Bronchial epithelial cell (primary cell): ENCODE measurements at regions not wholly inside any gene's neighbourhood (a gene's known extent, or its start where the extent isn't known, plus 50 kb on each side); places are given as distances from the start of the nearest gene placed in this dataset.
"Not testable (repeated sequence)": the region's sequence is repeated elsewhere in the genome, so short reads cannot be mapped to it uniquely, and the experiment has no call there.

ENCODE experiments used
- DNase-seq: peaks from one replicate; pipeline ENCODE4 v3.0.0-alpha.2; 2010; ENCODE audit warnings: low read depth
- FAIRE-seq: peaks from 2 replicates; lab custom pipeline; 2011; peaks lifted over from hg19 to GRCh38; lab: Jason Lieb, UNC
- H3K27me3 ChIP-seq: 2 replicates; pipeline ENCODE4 v1.5.1; 2011; ENCODE audit warnings: low read length; ENCODE audit not compliant: control insufficient read depth, insufficient read depth
- H3K36me3 ChIP-seq: 2 replicates; pipeline ENCODE4 v1.5.1; 2011; ENCODE audit warnings: low read length; ENCODE audit not compliant: control insufficient read depth, insufficient read depth
- H3K4me3 ChIP-seq: 2 replicates; pipeline ENCODE4 v1.5.1; 2011; ENCODE audit warnings: mild to moderate bottlenecking, low read depth, low read length, control low read depth
- TF ChIP-seq, protein P1 (sequence below): IDR thresholded peaks from 2 replicates; pipeline ENCODE4 v1.5.1; 2011; ENCODE audit warnings: mild to moderate bottlenecking, moderate library complexity, low read length, control low read depth, inconsistent platforms; ENCODE audit not compliant: insufficient read depth, severe bottlenecking

DNA sequence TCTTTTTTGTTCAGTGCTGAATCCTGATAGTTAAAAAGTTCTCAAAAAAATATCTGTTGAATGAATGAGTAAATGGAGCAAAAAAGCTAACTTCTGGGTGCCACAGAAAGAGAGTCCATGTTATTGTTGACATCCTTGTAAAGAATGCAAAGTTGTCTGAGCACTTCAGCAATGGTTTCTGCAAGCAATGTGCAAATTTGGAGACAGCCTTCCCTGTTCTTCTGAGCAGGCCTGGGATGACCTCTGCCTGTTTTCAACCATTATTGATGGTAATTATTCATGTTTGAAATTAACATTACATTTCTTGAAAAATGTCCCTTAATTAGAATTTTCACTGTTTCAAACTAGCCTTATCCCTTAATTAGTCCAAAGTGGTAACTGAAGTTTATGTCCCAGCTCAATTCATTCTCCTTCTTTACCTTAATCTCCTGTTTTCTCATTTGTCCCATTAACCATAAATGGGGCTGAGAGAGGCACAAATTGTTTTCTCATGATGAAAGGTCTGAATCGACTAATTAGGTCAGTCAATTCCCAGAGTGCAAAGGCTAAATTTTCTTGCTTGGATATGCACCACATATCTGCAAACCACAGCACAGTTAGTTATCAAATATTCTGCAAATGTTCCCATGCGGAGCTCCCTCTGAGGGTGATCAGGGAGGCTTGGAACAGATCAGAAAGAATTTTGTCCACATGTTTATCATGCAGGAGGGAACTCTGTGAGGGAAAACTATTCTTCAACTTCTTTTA, 139.4 kb upstream of the KRR1 start:
- DNase-seq = no peak
- no peaks in the 10 kb centered on the region for H3K36me3 ChIP-seq
- no peaks in the 10 kb centered on the region for H3K27me3 ChIP-seq
- FAIRE-seq = no peak
- H3K4me3 ChIP-seq = no peak overlapping the region
- TF ChIP-seq, protein P1, sequence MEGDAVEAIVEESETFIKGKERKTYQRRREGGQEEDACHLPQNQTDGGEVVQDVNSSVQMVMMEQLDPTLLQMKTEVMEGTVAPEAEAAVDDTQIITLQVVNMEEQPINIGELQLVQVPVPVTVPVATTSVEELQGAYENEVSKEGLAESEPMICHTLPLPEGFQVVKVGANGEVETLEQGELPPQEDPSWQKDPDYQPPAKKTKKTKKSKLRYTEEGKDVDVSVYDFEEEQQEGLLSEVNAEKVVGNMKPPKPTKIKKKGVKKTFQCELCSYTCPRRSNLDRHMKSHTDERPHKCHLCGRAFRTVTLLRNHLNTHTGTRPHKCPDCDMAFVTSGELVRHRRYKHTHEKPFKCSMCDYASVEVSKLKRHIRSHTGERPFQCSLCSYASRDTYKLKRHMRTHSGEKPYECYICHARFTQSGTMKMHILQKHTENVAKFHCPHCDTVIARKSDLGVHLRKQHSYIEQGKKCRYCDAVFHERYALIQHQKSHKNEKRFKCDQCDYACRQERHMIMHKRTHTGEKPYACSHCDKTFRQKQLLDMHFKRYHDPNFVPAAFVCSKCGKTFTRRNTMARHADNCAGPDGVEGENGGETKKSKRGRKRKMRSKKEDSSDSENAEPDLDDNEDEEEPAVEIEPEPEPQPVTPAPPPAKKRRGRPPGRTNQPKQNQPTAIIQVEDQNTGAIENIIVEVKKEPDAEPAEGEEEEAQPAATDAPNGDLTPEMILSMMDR = no peak

DNA sequence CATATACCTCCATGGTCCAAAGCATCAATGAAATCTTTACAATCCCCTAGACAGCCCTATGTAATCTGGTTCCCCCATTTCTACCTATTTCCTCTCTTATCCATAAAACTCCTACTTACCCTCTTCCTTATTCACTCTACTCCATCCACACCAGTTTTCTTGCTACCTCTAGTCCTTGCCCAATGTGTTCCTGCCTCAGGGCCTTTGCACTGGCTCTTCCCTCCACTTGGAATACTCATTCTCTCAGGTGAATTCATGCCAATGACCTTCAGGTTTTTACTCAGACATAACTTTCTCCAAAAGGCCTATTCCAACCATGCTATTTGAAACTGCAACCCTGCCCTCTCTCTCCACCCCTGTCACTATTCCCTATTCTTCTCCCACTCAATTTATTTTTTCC, 138.7 kb upstream of the KRR1 start:
- TF ChIP-seq, protein P1 = no peak
- DNase-seq (no peak), FAIRE-seq (no peak)
- H3K4me3 ChIP-seq = no peak overlapping the region
- H3K27me3 ChIP-seq = no peaks in the 10 kb centered on the region
- no peaks in the 10 kb centered on the region for H3K36me3 ChIP-seq

DNA sequence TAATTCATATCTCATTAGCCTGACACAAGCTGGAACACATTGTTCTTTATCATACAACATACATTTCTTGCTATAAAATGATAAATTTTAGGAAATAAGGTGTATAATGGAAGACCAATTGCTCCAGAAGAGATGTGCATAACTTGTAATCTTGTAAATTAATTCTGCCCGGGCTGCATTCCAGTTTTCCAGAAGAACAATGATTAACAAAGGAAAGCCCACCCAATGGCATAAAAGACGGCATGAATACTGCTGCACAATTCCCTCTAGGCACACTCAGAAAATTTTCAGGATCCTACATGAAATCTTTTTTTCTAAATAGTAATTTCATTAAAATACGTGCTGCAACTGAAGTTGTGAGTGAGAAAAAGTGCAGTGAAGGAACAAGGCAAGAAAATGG, 137.4 kb upstream of the KRR1 start:
- Histone ChIP-seq H3K27me3 (no peaks in the 10 kb centered on the region), H3K4me3 (no peak overlapping the region), H3K36me3 (no peaks in the 10 kb centered on the region)
- TF ChIP-seq, protein P1 = no peak
- DNase-seq (no peak), FAIRE-seq (no peak)

DNA sequence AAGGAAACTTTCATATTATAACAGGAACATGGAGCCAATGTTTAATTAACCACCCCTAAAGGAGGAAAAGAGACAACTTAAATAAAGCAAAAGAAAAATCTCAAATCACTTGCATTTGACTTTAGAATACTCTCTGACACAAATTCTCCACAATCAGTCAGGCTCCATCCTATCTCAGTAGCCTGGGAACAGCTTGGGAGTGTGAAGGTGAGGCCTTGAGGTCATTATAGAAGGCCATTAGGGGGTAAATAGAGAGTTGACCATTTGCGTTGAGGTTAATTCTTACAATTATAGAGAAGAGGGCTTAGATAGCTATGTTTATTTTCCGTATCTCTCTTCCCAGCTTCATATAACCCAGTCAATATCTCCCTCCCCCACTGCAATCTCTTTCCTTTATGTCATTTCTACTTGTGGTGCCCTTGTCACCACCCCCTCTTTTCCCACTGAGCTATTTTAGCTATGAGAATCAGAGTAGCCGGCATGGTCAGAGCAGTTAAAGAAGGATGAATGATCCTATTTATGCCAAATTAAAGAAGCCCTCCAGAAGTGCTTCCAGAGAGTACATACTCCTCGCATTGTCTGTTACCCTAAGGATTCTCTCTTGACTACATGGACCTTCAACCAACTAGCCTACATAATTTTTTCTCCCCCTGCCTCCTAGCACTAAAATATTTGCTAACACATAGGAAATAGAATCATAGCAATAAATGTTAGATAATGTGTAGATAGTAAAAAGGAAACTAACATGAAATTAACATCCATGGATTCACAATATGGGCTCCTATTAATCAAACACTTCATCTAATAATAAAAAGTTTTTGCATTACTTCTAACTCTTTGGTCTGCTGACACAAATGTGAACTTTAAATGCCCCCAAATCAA, 135.2 kb upstream of the KRR1 start:
- TF ChIP-seq, protein P1 = no peak
- no peaks in the 10 kb centered on the region for H3K36me3 ChIP-seq
- FAIRE-seq (no peak), DNase-seq (no peak)
- H3K27me3 ChIP-seq = no peaks in the 10 kb centered on the region
- no peak overlapping the region for H3K4me3 ChIP-seq

DNA sequence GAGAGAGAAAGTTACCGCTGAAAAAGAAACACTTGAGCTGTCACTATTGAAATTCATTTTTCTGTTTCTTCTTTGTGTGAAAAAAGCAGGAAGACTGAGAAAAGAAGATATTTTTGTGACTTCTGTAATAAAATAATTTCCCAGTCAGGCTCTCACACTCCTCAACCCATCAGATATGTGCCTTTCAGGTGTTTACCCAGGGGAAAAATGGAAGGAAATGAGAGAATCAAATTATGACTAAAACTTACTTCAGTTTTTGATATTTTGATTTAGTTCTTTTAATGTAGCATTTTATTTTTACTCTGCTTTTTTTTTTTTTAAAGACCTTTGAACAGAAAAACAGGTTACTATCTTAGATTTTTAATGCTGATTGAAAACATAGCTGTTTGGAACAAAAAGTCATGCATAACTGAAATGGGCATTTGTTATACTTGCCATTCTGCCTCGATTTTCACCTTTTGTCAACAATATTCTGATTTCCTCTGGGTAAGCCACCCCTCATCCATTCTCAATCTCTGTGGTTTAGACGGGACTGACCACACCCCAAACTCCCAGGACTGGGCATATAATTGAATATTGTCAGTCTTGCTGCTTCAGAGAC, 133.2 kb upstream of the KRR1 start:
- DNase-seq (no peak), FAIRE-seq (no peak)
- H3K4me3 ChIP-seq = no peak overlapping the region

DNA sequence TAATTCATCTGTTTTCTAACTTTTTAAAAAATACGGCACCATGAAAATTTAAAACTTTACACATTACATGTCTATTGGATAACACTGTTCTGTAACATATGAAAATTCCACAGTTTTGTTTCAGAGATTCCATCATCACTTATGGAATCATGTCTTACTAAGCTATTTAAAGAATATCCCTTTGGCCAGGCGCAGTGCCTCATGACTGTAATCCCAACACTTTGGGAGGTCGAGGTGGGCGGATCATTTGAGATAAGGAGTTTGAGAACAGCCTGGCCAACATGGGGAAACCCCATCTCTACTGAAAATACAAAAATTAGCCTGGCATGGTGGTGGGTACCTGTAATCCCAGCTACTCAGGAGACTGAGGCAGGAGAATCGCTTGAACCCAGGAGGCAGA, 131.7 kb upstream of the KRR1 start:
- FAIRE-seq, H3K4me3 ChIP-seq, H3K36me3 ChIP-seq, H3K27me3 ChIP-seq, DNase-seq: not testable (repeated sequence)

More for the DNA sequence above, 133.2 kb upstream of the KRR1 start:
- TF ChIP-seq, protein P1 = no peak
- Histone ChIP-seq H3K36me3 (no peaks in the 10 kb centered on the region), H3K27me3 (no peaks in the 10 kb centered on the region)
